Vagina (tissue), 2 donors: ENCODE measurements at regions not wholly inside any gene's neighbourhood (a gene's known extent, or its start where the extent isn't known, plus 50 kb on each side); places are given as distances from the start of the nearest gene placed in this dataset.

Source experiments
- DNase-seq, 2 donors: peaks; one replicate each; pipeline ENCODE4 v3.0.0-alpha.2; 2017; ENCODE audit errors: extremely low spot score in 2 of 2
- H3K27ac ChIP-seq: fragments of 200-600 bp; sonication (generic); one replicate; pipeline ENCODE4 v1.5.1; 2019
- H3K27me3 ChIP-seq: fragments of 200-600 bp; sonication (generic); one replicate; pipeline ENCODE4 v1.5.1; 2019
- H3K36me3 ChIP-seq, 2 donors: fragments of 200-600 bp; sonication (generic); one replicate each; pipeline ENCODE4 v1.5.1; 2017 to 2019
- H3K4me1 ChIP-seq: fragments of 200-600 bp; sonication (generic); one replicate; pipeline ENCODE4 v1.5.1; 2019
- H3K4me3 ChIP-seq, 2 donors: fragments of 200-600 bp; sonication (generic); 1 replicate in 1 of 2; 2 replicates in 1 of 2; pipeline ENCODE4 v1.5.1; 2016 to 2019
- H3K9me3 ChIP-seq: fragments of 200-600 bp; sonication (generic); one replicate; pipeline ENCODE4 v1.5.1; 2019
- CTCF ChIP-seq, 3 experiments: fragments of 450-650 bp in 2 of 3; fragments of 200-600 bp in 1 of 3; sonication (generic) in 1 of 3; IDR thresholded peaks; one replicate each; pipeline ENCODE4 v1.5.1; 2017 to 2019; ENCODE audit warnings: antibody characterized with exemption in 3 of 3, mild to moderate bottlenecking in 2 of 3, moderate library complexity in 2 of 3
- POLR2A ChIP-seq, 2 donors: fragments of 450-650 bp; IDR thresholded peaks; one replicate each; pipeline ENCODE4 v1.6.1; 2017; ENCODE audit warnings: antibody characterized with exemption in 2 of 2, mild to moderate bottlenecking in 2 of 2, moderate library complexity in 2 of 2
- POLR2AphosphoS5 ChIP-seq, 2 donors: sonication (generic); formaldehyde crosslinking; IDR thresholded peaks; one replicate each; pipeline ENCODE4 v1.9.0; 2017; ENCODE audit warnings: antibody characterized with exemption in 2 of 2, mild to moderate bottlenecking in 2 of 2, low read depth in 1 of 2; ENCODE audit not compliant: insufficient read depth in 1 of 2
- intact Hi-C: fragments of 100-400 bp; cut with DNase I; formaldehyde crosslinking; loops from one replicate; pipeline ENCODE4 v1.15.1; 2023

GRCh38 chr4:45831692-45832091 lies 292.2 kb downstream of the GABRG1 start:
- Histone ChIP-seq H3K27ac (no peak overlapping the region), H3K27me3 (no peaks in the 10 kb centered on the region), H3K36me3 (no peaks in the 10 kb centered on the region), H3K4me3 (no peak overlapping the region), H3K9me3 (no peaks in the 10 kb centered on the region), H3K4me1 (no peaks in the 10 kb centered on the region)
- intact Hi-C loops: no loop called here
- TF ChIP-seq POLR2A (IDR thresholded peaks at IDR 0.05): no peak
- no peak for TF ChIP-seq POLR2AphosphoS5 (IDR thresholded peaks at IDR 0.05; ENCODE audit: insufficient read depth in 1 of 2, low read depth in 1 of 2)
- TF ChIP-seq CTCF (IDR thresholded peaks at IDR 0.05): no peak
- no peak for DNase-seq

GRCh38 chr4:45803994-45804393 lies 319.9 kb downstream of the GABRG1 start:
- Histone ChIP-seq H3K9me3 (no peaks in the 10 kb centered on the region), H3K4me1 (no peaks in the 10 kb centered on the region), H3K4me3 (no peak overlapping the region), H3K36me3 (no peaks in the 10 kb centered on the region), H3K27ac (no peak overlapping the region), H3K27me3 (no peaks in the 10 kb centered on the region)
- TF ChIP-seq CTCF (IDR thresholded peaks at IDR 0.05) (no peak), POLR2A (IDR thresholded peaks at IDR 0.05) (no peak), POLR2AphosphoS5 (IDR thresholded peaks at IDR 0.05; ENCODE audit: insufficient read depth in 1 of 2, low read depth in 1 of 2) (no peak)
- no peak for DNase-seq
- intact Hi-C loops: no loop called here

- H3K27ac ChIP-seq: no peak overlapping the region
- intact Hi-C loops: no loop called here
- H3K4me1 ChIP-seq: no peaks in the 10 kb centered on the region
Observed at GRCh38 chr4:45795135-45795534, 328.7 kb downstream of the GABRG1 start.

DNA sequence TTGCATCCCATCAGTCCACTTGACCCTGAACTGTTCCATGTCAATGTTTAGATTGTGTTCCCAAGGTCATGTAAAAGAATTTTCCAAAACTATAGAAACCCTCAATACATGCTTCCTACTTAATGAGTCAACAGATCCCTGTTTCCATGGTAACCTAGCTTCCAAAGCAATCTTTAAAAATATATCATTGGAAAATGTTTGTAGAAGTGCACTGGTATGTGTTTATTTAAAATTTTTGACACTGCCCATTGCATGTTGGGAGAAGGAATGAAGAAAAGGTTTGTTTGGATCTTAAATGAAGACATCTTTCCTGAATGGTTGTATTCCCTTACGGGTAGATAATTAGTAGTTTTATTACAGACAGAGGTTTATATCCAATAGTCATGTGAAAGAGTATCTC lies 345.3 kb downstream of the GABRG1 start:
- H3K36me3 ChIP-seq: no peaks in the 10 kb centered on the region
- H3K9me3 ChIP-seq: no peaks in the 10 kb centered on the region
- H3K27ac ChIP-seq: no peak overlapping the region
- DNase-seq: no peak
- no peak for TF ChIP-seq CTCF (IDR thresholded peaks at IDR 0.05)
- no peak for TF ChIP-seq POLR2A (IDR thresholded peaks at IDR 0.05)
- no peak for TF ChIP-seq POLR2AphosphoS5 (IDR thresholded peaks at IDR 0.05; ENCODE audit: insufficient read depth in 1 of 2, low read depth in 1 of 2)
- intact Hi-C loops: no loop called here
- no peaks in the 10 kb centered on the region for H3K27me3 ChIP-seq
- no peak overlapping the region for H3K4me3 ChIP-seq
- no peaks in the 10 kb centered on the region for H3K4me1 ChIP-seq

More at GRCh38 chr4:45795135-45795534, 328.7 kb downstream of the GABRG1 start:
- H3K4me3 ChIP-seq: no peak overlapping the region
- no peaks in the 10 kb centered on the region for H3K9me3 ChIP-seq
- no peak for DNase-seq
- TF ChIP-seq CTCF (IDR thresholded peaks at IDR 0.05) (no peak), POLR2A (IDR thresholded peaks at IDR 0.05) (no peak), POLR2AphosphoS5 (IDR thresholded peaks at IDR 0.05; ENCODE audit: insufficient read depth in 1 of 2, low read depth in 1 of 2) (no peak)
- no peaks in the 10 kb centered on the region for H3K36me3 ChIP-seq
- H3K27me3 ChIP-seq: no peaks in the 10 kb centered on the region

GRCh38 chr4:45776146-45776545 lies 347.7 kb downstream of the GABRG1 start:
- DNase-seq: no peak
- Histone ChIP-seq H3K9me3 (no peaks in the 10 kb centered on the region), H3K27ac (no peak overlapping the region), H3K36me3 (no peaks in the 10 kb centered on the region), H3K4me3 (no peak overlapping the region), H3K27me3 (no peaks in the 10 kb centered on the region), H3K4me1 (no peaks in the 10 kb centered on the region)
- no peak for TF ChIP-seq POLR2AphosphoS5 (IDR thresholded peaks at IDR 0.05; ENCODE audit: insufficient read depth in 1 of 2, low read depth in 1 of 2)
- no peak for TF ChIP-seq POLR2A (IDR thresholded peaks at IDR 0.05)
- TF ChIP-seq CTCF (IDR thresholded peaks at IDR 0.05): no peak
- intact Hi-C loops: no loop called here
